Muscle layer of colon (tissue), 2 donors: ENCODE measurements at regions not wholly inside any gene's neighbourhood (a gene's known extent, or its start where the extent isn't known, plus 50 kb on each side); places are given as distances from the start of the nearest gene placed in this dataset.
"Not testable (repeated sequence)": the region's sequence is repeated elsewhere in the genome, so short reads cannot be mapped to it uniquely, and the experiment has no call there.

Experiments
- H3K27ac ChIP-seq: one replicate; pipeline ENCODE4 v1.7.0; 2013; ENCODE audit warnings: low read depth, mild to moderate bottlenecking, low read length, moderate library complexity
- H3K27me3 ChIP-seq, 2 donors: one replicate each; pipeline ENCODE4 v1.7.0; 2013; ENCODE audit warnings: low read length in 2 of 2, mild to moderate bottlenecking in 2 of 2; ENCODE audit not compliant: insufficient read depth in 2 of 2, control insufficient read depth in 1 of 2
- H3K36me3 ChIP-seq: one replicate; pipeline ENCODE4 v1.7.0; 2013; ENCODE audit warnings: mild to moderate bottlenecking, low read length; ENCODE audit not compliant: insufficient read depth
- H3K4me1 ChIP-seq: one replicate; pipeline ENCODE4 v1.7.0; 2013; ENCODE audit warnings: mild to moderate bottlenecking, low read length; ENCODE audit not compliant: insufficient read depth
- H3K4me3 ChIP-seq, 2 donors: one replicate each; pipeline ENCODE4 v1.7.0; 2013; ENCODE audit warnings: low read length in 2 of 2, low read depth in 1 of 2, mild to moderate bottlenecking in 1 of 2, moderate library complexity in 1 of 2
- H3K9ac ChIP-seq: one replicate; pipeline ENCODE4 v1.7.0; 2013; ENCODE audit warnings: low read length
- H3K9me3 ChIP-seq: one replicate; pipeline ENCODE4 v1.7.0; 2013; ENCODE audit warnings: mild to moderate bottlenecking, low read length
- donor health status: abdominal sarcoma.
- donor health status: Adenocarcinoma of cecum.

GRCh38 chr5:98320343-98320742 lies 453.1 kb upstream of the RGMB start:
- no peaks in the 10 kb centered on the region for H3K4me1 ChIP-seq
- no peaks in the 10 kb centered on the region for H3K36me3 ChIP-seq

GRCh38 chr5:98321361-98321760 lies 452.1 kb upstream of the RGMB start:
- Histone ChIP-seq H3K4me3 (no peak overlapping the region), H3K9ac (no peak overlapping the region), H3K36me3 (no peaks in the 10 kb centered on the region), H3K27me3 (no peaks in the 10 kb centered on the region), H3K4me1 (no peaks in the 10 kb centered on the region), H3K9me3 (no peaks in the 10 kb centered on the region), H3K27ac (no peak overlapping the region)

More at GRCh38 chr5:98320343-98320742, 453.1 kb upstream of the RGMB start:
- Histone ChIP-seq H3K27me3 (no peaks in the 10 kb centered on the region), H3K4me3 (no peak overlapping the region), H3K9me3 (no peaks in the 10 kb centered on the region), H3K27ac (no peak overlapping the region), H3K9ac (no peak overlapping the region)

- not testable (repeated sequence) for H3K9ac ChIP-seq, H3K9me3 ChIP-seq, H3K27ac ChIP-seq, H3K4me3 ChIP-seq, H3K27me3 ChIP-seq, H3K36me3 ChIP-seq, H3K4me1 ChIP-seq
These were observed 448.3 kb upstream of the RGMB start for GRCh38 chr5:98325187-98325586.

GRCh38 chr5:98328015-98328414 lies 445.4 kb upstream of the RGMB start:
- no peak overlapping the region for H3K4me3 ChIP-seq
- H3K9ac ChIP-seq = no peak overlapping the region
- H3K27me3 ChIP-seq = no peaks in the 10 kb centered on the region
- no peak overlapping the region for H3K27ac ChIP-seq
- no peaks in the 10 kb centered on the region for H3K36me3 ChIP-seq
- no peaks in the 10 kb centered on the region for H3K4me1 ChIP-seq
- no peaks in the 10 kb centered on the region for H3K9me3 ChIP-seq

- no peak overlapping the region for H3K9ac ChIP-seq
- no peaks in the 10 kb centered on the region for H3K36me3 ChIP-seq
- H3K4me1 ChIP-seq = no peaks in the 10 kb centered on the region
- no peak overlapping the region for H3K27ac ChIP-seq
- no peak overlapping the region for H3K4me3 ChIP-seq
- H3K27me3 ChIP-seq = no peaks in the 10 kb centered on the region
- H3K9me3 ChIP-seq = no peaks in the 10 kb centered on the region
These were observed 442.6 kb upstream of the RGMB start for GRCh38 chr5:98330871-98331270.

GRCh38 chr5:98333921-98334320 lies 439.5 kb upstream of the RGMB start:
- H3K27me3 ChIP-seq = no peaks in the 10 kb centered on the region
- no peak overlapping the region for H3K27ac ChIP-seq
- H3K4me3 ChIP-seq = no peak overlapping the region
- no peak overlapping the region for H3K9ac ChIP-seq
- no peaks in the 10 kb centered on the region for H3K9me3 ChIP-seq
- H3K36me3 ChIP-seq = no peaks in the 10 kb centered on the region
- H3K4me1 ChIP-seq = no peaks in the 10 kb centered on the region

- H3K27ac ChIP-seq = no peak overlapping the region
- H3K9me3 ChIP-seq = no peaks in the 10 kb centered on the region
- no peaks in the 10 kb centered on the region for H3K4me1 ChIP-seq
- no peaks in the 10 kb centered on the region for H3K27me3 ChIP-seq
- no peak overlapping the region for H3K9ac ChIP-seq
- H3K36me3 ChIP-seq = no peaks in the 10 kb centered on the region
- no peak overlapping the region for H3K4me3 ChIP-seq
These were observed 438.5 kb upstream of the RGMB start for GRCh38 chr5:98334946-98335345.

- no peaks in the 10 kb centered on the region for H3K27me3 ChIP-seq
- H3K36me3 ChIP-seq = no peaks in the 10 kb centered on the region
- H3K4me1 ChIP-seq = no peaks in the 10 kb centered on the region
- no peak overlapping the region for H3K4me3 ChIP-seq
- no peak overlapping the region for H3K9ac ChIP-seq
- no peaks in the 10 kb centered on the region for H3K9me3 ChIP-seq
- no peak overlapping the region for H3K27ac ChIP-seq
These were observed 434.2 kb upstream of the RGMB start for GRCh38 chr5:98339141-98339848.

- no peaks in the 10 kb centered on the region for H3K4me1 ChIP-seq
- no peaks in the 10 kb centered on the region for H3K27me3 ChIP-seq
- no peaks in the 10 kb centered on the region for H3K36me3 ChIP-seq
- no peak overlapping the region for H3K9ac ChIP-seq
- no peaks in the 10 kb centered on the region for H3K9me3 ChIP-seq
- H3K4me3 ChIP-seq = no peak overlapping the region
- H3K27ac ChIP-seq = no peak overlapping the region
These were observed 432.1 kb upstream of the RGMB start for GRCh38 chr5:98341038-98342032.

GRCh38 chr5:98342958-98343660 lies 430.4 kb upstream of the RGMB start:
- not testable (repeated sequence) for H3K27ac ChIP-seq, H3K36me3 ChIP-seq, H3K9ac ChIP-seq, H3K9me3 ChIP-seq, H3K4me1 ChIP-seq, H3K27me3 ChIP-seq, H3K4me3 ChIP-seq

GRCh38 chr5:98349251-98349989 lies 424.0 kb upstream of the RGMB start:
- H3K9me3 ChIP-seq = peaks cover 3% of the 10 kb centered on the region
- H3K27ac ChIP-seq = no peak overlapping the region
- H3K4me3 ChIP-seq = no peak overlapping the region
- no peak overlapping the region for H3K9ac ChIP-seq
- no peaks in the 10 kb centered on the region for H3K27me3 ChIP-seq
- no peaks in the 10 kb centered on the region for H3K4me1 ChIP-seq
- no peaks in the 10 kb centered on the region for H3K36me3 ChIP-seq
